Lower lobe of right lung (tissue), 2 donors: ENCODE measurements at regions not wholly inside any gene's neighbourhood (a gene's known extent, or its start where the extent isn't known, plus 50 kb on each side); places are given as distances from the start of the nearest gene placed in this dataset.

Experiments
- ATAC-seq, 2 donors: fragments of 200-7000 bp; cut with Tn5 transposase; one replicate each; pipeline ENCODE4 v1.9.1; 2020 to 2022; ENCODE audit warnings: mild to moderate bottlenecking in 2 of 2, moderate library complexity in 2 of 2
- DNase-seq: peaks from one replicate; pipeline ENCODE4 v3.0.0-alpha.2; 2020
- H3K27ac ChIP-seq: fragments of 200-600 bp; one replicate; pipeline ENCODE4 v1.8.0; 2022
- H3K27me3 ChIP-seq: fragments of 200-600 bp; one replicate; pipeline ENCODE4 v1.8.0; 2022; ENCODE audit warnings: low read depth
- H3K36me3 ChIP-seq: fragments of 200-600 bp; one replicate; pipeline ENCODE4 v1.8.0; 2022; ENCODE audit warnings: mild to moderate bottlenecking
- H3K4me1 ChIP-seq: fragments of 200-600 bp; one replicate; pipeline ENCODE4 v1.8.0; 2022
- H3K4me3 ChIP-seq: fragments of 200-600 bp; one replicate; pipeline ENCODE4 v1.8.0; 2022; ENCODE audit warnings: mild to moderate bottlenecking
- H3K9me3 ChIP-seq: fragments of 200-600 bp; one replicate; pipeline ENCODE4 v1.8.0; 2022
- CTCF ChIP-seq: fragments of 200-600 bp; IDR thresholded peaks from one replicate; pipeline ENCODE4 v1.8.0; 2022; ENCODE audit warnings: antibody characterized with exemption, mild to moderate bottlenecking
- intact Hi-C: fragments of 100-400 bp; cut with DNase I; formaldehyde crosslinking; loops from one replicate; pipeline ENCODE4 v1.11.0; 2022
- donor health status: DM: no; HTN: yes; CAD: no; lungs with severe emphysema.

- no peak overlapping the region for H3K27ac ChIP-seq
- no peak overlapping the region for H3K4me3 ChIP-seq
These were observed 95.1 kb upstream of the TSPAN2 start for GRCh38 chr1:115184260-115184950.

GRCh38 chr1:115183721-115184259 is 94.5 kb upstream of the TSPAN2 start:
- Histone ChIP-seq H3K36me3 (no peaks in the 10 kb centered on the region), H3K4me1 (no peaks in the 10 kb centered on the region), H3K27me3 (no peaks in the 10 kb centered on the region), H3K4me3 (no peak overlapping the region), H3K9me3 (no peaks in the 10 kb centered on the region), H3K27ac (no peak overlapping the region)
- TF ChIP-seq CTCF = no peak
- intact Hi-C loops = no loop called here
- no peak for DNase-seq
- no peak for ATAC-seq

More at GRCh38 chr1:115184260-115184950, 95.1 kb upstream of the TSPAN2 start:
- Histone ChIP-seq H3K36me3 (no peaks in the 10 kb centered on the region), H3K27me3 (no peaks in the 10 kb centered on the region), H3K9me3 (no peaks in the 10 kb centered on the region), H3K4me1 (no peaks in the 10 kb centered on the region)
- TF ChIP-seq CTCF = no peak
- DNase-seq (no peak), ATAC-seq (no peak)
- intact Hi-C loops = no loop called here

- intact Hi-C loops = no loop called here
- no peak overlapping the region for H3K27ac ChIP-seq
These were observed 93.9 kb upstream of the TSPAN2 start for GRCh38 chr1:115183158-115183557.

GRCh38 chr1:115182012-115182715 is 92.9 kb upstream of the TSPAN2 start:
- no peak overlapping the region for H3K4me3 ChIP-seq
- H3K9me3 ChIP-seq = no peaks in the 10 kb centered on the region
- TF ChIP-seq CTCF = no peak
- intact Hi-C loops = no loop called here
- no peaks in the 10 kb centered on the region for H3K36me3 ChIP-seq
- no peaks in the 10 kb centered on the region for H3K4me1 ChIP-seq
- ATAC-seq (no peak), DNase-seq (no peak)
- H3K27ac ChIP-seq = no peak overlapping the region
- no peaks in the 10 kb centered on the region for H3K27me3 ChIP-seq

More at GRCh38 chr1:115183158-115183557, 93.9 kb upstream of the TSPAN2 start:
- ATAC-seq (no peak), DNase-seq (no peak)
- Histone ChIP-seq H3K27me3 (no peaks in the 10 kb centered on the region), H3K4me1 (no peaks in the 10 kb centered on the region), H3K4me3 (no peak overlapping the region), H3K36me3 (no peaks in the 10 kb centered on the region), H3K9me3 (no peaks in the 10 kb centered on the region)
- no peak for TF ChIP-seq CTCF

- no peak overlapping the region for H3K4me3 ChIP-seq
- TF ChIP-seq CTCF = no peak
- no peaks in the 10 kb centered on the region for H3K4me1 ChIP-seq
- ATAC-seq = no peak
- H3K9me3 ChIP-seq = no peaks in the 10 kb centered on the region
- no peak overlapping the region for H3K27ac ChIP-seq
- H3K36me3 ChIP-seq = no peaks in the 10 kb centered on the region
- H3K27me3 ChIP-seq = no peaks in the 10 kb centered on the region
- intact Hi-C loops = no loop called here
- no peak for DNase-seq
These were observed 91.9 kb upstream of the TSPAN2 start for GRCh38 chr1:115181231-115181630.
